Kidney (tissue), 13 donors: ENCODE measurements at regions not wholly inside any gene's neighbourhood (a gene's known extent, or its start where the extent isn't known, plus 50 kb on each side); places are given as distances from the start of the nearest gene placed in this dataset.
"Not testable (repeated sequence)": the region's sequence is repeated elsewhere in the genome, so short reads cannot be mapped to it uniquely, and the experiment has no call there.

Experiments
- DNase-seq, 5 donors: peaks; one replicate each; pipeline ENCODE4 v3.0.0-alpha.2; 2013 to 2020
- FAIRE-seq: peaks from 2 replicates; lab custom pipeline; 2012; peaks lifted over from hg19 to GRCh38; lab: Jason Lieb, UNC
- H3K27ac ChIP-seq, 2 donors: one replicate each; pipeline ENCODE4 v1.7.0; 2013; ENCODE audit warnings: low read depth in 2 of 2, low read length in 2 of 2, inconsistent platforms in 1 of 2
- H3K27me3 ChIP-seq: one replicate; pipeline ENCODE4 v1.7.1; 2013; ENCODE audit warnings: low read length, inconsistent platforms; ENCODE audit not compliant: control insufficient read depth, insufficient read depth
- H3K36me3 ChIP-seq, 3 donors: one replicate each; pipeline versions ENCODE4 v1.7.0 to v1.7.1; 2013; ENCODE audit warnings: low read length in 3 of 3, control low read depth in 1 of 3, inconsistent platforms in 1 of 3; ENCODE audit not compliant: insufficient read depth in 3 of 3, control insufficient read depth in 2 of 3
- H3K4me1 ChIP-seq, 3 donors: one replicate each; pipeline versions ENCODE4 v1.7.0 to v1.7.1; 2013; ENCODE audit warnings: low read length in 3 of 3, inconsistent platforms in 1 of 3, low read depth in 1 of 3; ENCODE audit not compliant: control insufficient read depth in 2 of 3, insufficient read depth in 2 of 3
- H3K4me3 ChIP-seq, 3 donors: one replicate each; pipeline versions ENCODE4 v1.7.0 to v1.8.1; 2013; ENCODE audit warnings: low read length in 3 of 3, control low read depth in 1 of 3, inconsistent platforms in 1 of 3
- H3K9ac ChIP-seq, 3 donors: one replicate each; pipeline versions ENCODE4 v1.7.0 to v1.7.1; 2013; ENCODE audit warnings: low read length in 3 of 3, control low read depth in 1 of 3, inconsistent platforms in 1 of 3
- H3K9me3 ChIP-seq, 3 donors: one replicate each; pipeline versions ENCODE4 v1.7.0 to v1.7.1; 2013; ENCODE audit warnings: low read length in 3 of 3, control low read depth in 1 of 3, inconsistent platforms in 1 of 3; ENCODE audit not compliant: control insufficient read depth in 2 of 3, insufficient read depth in 1 of 3
- intact Hi-C: fragments of 100-400 bp; cut with DNase I; formaldehyde crosslinking; loops from one replicate; pipeline ENCODE4 v1.11.1; 2022
- TF ChIP-seq, protein P1 (sequence below): IDR thresholded peaks from 3 replicates; pipeline ENCODE4 v1.5.1; 2012; ENCODE audit warnings: mild to moderate bottlenecking, moderate library complexity, borderline replicate concordance; ENCODE audit not compliant: insufficient read depth; ENCODE audit errors: extremely low read depth
- donor health status: control.
- donor health status: control.
- donor health status: control.
- donor health status: control.
- donor health status: control.
- donor health status: DM: yes; HTN: yes; CAD: no.
- donor health status: Normal renal cell carcinoma (clear cell type).

DNA sequence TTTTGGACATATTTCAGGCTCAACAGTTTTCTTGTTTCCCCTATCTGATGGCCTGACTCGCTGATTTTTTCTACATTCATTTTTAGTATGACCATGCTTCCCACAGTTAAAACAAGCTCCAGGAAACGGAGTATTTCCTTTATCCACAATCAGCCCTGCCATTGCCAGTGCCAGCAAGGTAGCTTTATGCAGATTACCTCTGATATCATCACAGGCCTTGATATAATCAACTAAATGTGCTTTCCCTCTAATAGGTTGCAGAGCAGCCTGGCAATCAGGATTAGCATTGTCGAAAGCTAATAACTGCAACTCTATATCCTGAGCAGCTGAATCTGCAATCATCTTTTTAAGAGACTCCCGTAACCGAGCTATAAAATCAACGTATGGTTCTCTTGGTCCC is 57.1 kb upstream of the FMNL2 start:
- peaks cover 0 to 13% (median 4%) of the 10 kb centered on the region in 3 donors for H3K9me3 ChIP-seq
- H3K4me1 ChIP-seq, FAIRE-seq, H3K36me3 ChIP-seq, DNase-seq, H3K27me3 ChIP-seq, H3K27ac ChIP-seq, intact Hi-C loops, H3K9ac ChIP-seq, H3K4me3 ChIP-seq: not testable (repeated sequence)

- no peaks in the 10 kb centered on the region for H3K27me3 ChIP-seq
- TF ChIP-seq, protein P1, sequence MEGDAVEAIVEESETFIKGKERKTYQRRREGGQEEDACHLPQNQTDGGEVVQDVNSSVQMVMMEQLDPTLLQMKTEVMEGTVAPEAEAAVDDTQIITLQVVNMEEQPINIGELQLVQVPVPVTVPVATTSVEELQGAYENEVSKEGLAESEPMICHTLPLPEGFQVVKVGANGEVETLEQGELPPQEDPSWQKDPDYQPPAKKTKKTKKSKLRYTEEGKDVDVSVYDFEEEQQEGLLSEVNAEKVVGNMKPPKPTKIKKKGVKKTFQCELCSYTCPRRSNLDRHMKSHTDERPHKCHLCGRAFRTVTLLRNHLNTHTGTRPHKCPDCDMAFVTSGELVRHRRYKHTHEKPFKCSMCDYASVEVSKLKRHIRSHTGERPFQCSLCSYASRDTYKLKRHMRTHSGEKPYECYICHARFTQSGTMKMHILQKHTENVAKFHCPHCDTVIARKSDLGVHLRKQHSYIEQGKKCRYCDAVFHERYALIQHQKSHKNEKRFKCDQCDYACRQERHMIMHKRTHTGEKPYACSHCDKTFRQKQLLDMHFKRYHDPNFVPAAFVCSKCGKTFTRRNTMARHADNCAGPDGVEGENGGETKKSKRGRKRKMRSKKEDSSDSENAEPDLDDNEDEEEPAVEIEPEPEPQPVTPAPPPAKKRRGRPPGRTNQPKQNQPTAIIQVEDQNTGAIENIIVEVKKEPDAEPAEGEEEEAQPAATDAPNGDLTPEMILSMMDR, result no peak
- no peak for FAIRE-seq
- intact Hi-C loops, result no loop called here
- H3K36me3 ChIP-seq, result no peaks in the 10 kb centered on the region
- H3K9me3 ChIP-seq, result peaks cover 0 to 7% (median 2%) of the 10 kb centered on the region in 3 donors
- H3K4me3 ChIP-seq, result no peak overlapping the region
- DNase-seq, result no peak
- no peaks in the 10 kb centered on the region for H3K4me1 ChIP-seq
- H3K9ac ChIP-seq, result no peak overlapping the region
- H3K27ac ChIP-seq, result no peak overlapping the region
These were observed 56.4 kb upstream of the FMNL2 start for GRCh38 chr2:152278526-152278925.

- H3K9me3 ChIP-seq, H3K4me1 ChIP-seq, H3K4me3 ChIP-seq, H3K27ac ChIP-seq, H3K27me3 ChIP-seq, H3K9ac ChIP-seq, intact Hi-C loops, FAIRE-seq, H3K36me3 ChIP-seq, DNase-seq: not testable (repeated sequence)
These were observed 55.6 kb upstream of the FMNL2 start for GRCh38 chr2:152279367-152279766.

DNA sequence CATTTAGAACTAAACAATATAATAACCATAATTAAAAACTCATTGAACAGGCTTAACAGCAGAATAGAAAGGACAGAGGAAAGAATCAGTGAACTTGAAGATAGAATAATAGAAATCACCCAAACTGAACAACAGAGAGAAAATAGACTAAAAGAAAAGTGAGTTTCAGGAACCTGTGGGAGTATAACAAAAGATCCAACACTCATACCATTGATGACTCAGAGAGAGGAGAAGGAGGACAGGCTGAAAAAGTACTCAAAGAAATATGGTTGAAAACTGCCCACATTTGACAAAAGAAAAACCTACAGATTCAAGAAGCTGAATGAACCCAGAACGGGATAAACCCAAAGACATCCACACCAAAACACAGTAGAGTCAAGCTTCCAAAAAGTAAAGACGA is 54.2 kb upstream of the FMNL2 start:
- Histone ChIP-seq H3K9me3 (no peaks in the 10 kb centered on the region), H3K4me1 (no peaks in the 10 kb centered on the region)
- intact Hi-C loops, result no loop called here

More for the DNA sequence above, 54.2 kb upstream of the FMNL2 start:
- H3K36me3 ChIP-seq, result no peaks in the 10 kb centered on the region
- FAIRE-seq (no peak), DNase-seq (no peak)
- H3K4me3 ChIP-seq, result no peak overlapping the region
- H3K27ac ChIP-seq, result no peak overlapping the region
- H3K9ac ChIP-seq, result no peak overlapping the region
- TF ChIP-seq, protein P1, result no peak
- no peaks in the 10 kb centered on the region for H3K27me3 ChIP-seq
